ENCODE measurements at regions not wholly inside any gene's neighbourhood (a gene's known extent, or its start where the extent isn't known, plus 50 kb on each side); places are given as distances from the start of the nearest gene placed in this dataset.

DNA sequence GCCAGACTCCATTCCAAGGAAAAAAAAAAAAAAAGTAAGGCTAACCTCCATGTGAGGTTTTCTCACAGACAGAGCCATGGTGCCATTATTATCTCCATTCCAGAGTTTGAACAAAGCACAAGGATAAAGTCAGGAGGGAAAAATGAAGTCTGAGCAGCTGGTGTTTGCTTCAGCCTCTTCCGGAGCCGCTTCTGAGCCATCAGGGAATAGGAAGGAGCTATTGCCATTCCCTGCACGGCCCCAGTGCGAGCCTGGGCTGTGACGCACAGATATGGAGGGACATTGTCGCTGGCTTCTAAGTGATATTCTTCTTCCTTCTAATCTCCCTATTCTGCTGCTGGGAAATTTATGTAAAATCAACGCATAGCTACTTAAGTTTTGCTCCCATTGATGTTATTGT, 69.5 kb upstream of the PIRT start:
- TF ChIP-seq, protein P1, sequence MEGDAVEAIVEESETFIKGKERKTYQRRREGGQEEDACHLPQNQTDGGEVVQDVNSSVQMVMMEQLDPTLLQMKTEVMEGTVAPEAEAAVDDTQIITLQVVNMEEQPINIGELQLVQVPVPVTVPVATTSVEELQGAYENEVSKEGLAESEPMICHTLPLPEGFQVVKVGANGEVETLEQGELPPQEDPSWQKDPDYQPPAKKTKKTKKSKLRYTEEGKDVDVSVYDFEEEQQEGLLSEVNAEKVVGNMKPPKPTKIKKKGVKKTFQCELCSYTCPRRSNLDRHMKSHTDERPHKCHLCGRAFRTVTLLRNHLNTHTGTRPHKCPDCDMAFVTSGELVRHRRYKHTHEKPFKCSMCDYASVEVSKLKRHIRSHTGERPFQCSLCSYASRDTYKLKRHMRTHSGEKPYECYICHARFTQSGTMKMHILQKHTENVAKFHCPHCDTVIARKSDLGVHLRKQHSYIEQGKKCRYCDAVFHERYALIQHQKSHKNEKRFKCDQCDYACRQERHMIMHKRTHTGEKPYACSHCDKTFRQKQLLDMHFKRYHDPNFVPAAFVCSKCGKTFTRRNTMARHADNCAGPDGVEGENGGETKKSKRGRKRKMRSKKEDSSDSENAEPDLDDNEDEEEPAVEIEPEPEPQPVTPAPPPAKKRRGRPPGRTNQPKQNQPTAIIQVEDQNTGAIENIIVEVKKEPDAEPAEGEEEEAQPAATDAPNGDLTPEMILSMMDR (IDR thresholded peaks at IDR 0.05; ENCODE audit: insufficient read depth, low read length), result no peak
- no peak for TF ChIP-seq POLR2AphosphoS5 (IDR thresholded peaks at IDR 0.05; ENCODE audit: low read depth)
- TF ChIP-seq REST (IDR thresholded peaks at IDR 0.05; ENCODE audit: insufficient replicate concordance, low read depth), result no peak
- TF ChIP-seq GABPA (IDR thresholded peaks at IDR 0.05; ENCODE audit: low read depth), result no peak
- no peak for TF ChIP-seq SPI1 (IDR thresholded peaks at IDR 0.05; ENCODE audit: borderline replicate concordance, low read depth)

Data from HL-60 (cell line).